Adrenal gland (tissue), 9 donors: ENCODE measurements at regions not wholly inside any gene's neighbourhood (a gene's known extent, or its start where the extent isn't known, plus 50 kb on each side); places are given as distances from the start of the nearest gene placed in this dataset.
A peak's percentile ranks its signal among the peaks of the same experiment; 100 is the strongest.

Experiments used
- DNase-seq, 7 donors: peaks; one replicate each; pipeline ENCODE4 v3.0.0-alpha.2; 2019 to 2020
- H3K27ac ChIP-seq, 5 donors: fragments of 200-600 bp; sonication (generic) in 4 of 5; 1 replicate in 3 of 5; 2 replicates in 2 of 5; pipeline versions ENCODE4 v1.5.1 to v1.8.0; 2016 to 2020; ENCODE audit warnings: mild to moderate bottlenecking in 1 of 5
- H3K27me3 ChIP-seq: fragments of 200-600 bp; 2 replicates; pipeline ENCODE4 v1.8.0; 2021
- H3K36me3 ChIP-seq, 2 donors: fragments of 200-600 bp; replicated peaks in 1 of 2; 1 replicate in 1 of 2; 2 replicates in 1 of 2; pipeline versions ENCODE4 v1.5.1 to v1.8.0; 2018 to 2022
- H3K4me1 ChIP-seq, 2 donors: fragments of 200-600 bp; replicated peaks in 1 of 2; 1 replicate in 1 of 2; 2 replicates in 1 of 2; pipeline versions ENCODE4 v1.5.1 to v1.8.0; 2018 to 2021
- H3K4me3 ChIP-seq, 4 donors: fragments of 200-600 bp; sonication (generic) in 3 of 4; one replicate each; pipeline ENCODE4 v1.5.1; 2016 to 2018
- H3K9me3 ChIP-seq, 3 donors: fragments of 200-600 bp; sonication (generic) in 1 of 3; replicated peaks in 1 of 3; 1 replicate in 2 of 3; 2 replicates in 1 of 3; pipeline versions ENCODE4 v1.5.1 to v1.8.0; 2016 to 2021
- CTCF ChIP-seq, 6 experiments: fragments of 450-650 bp in 4 of 6; fragments of 200-600 bp in 2 of 6; sonication (generic) in 1 of 6; IDR thresholded peaks; 1 replicate in 5 of 6; 2 replicates in 1 of 6; pipeline versions ENCODE4 v1.5.1 to v1.8.0; 2016 to 2021; ENCODE audit warnings: antibody characterized with exemption in 6 of 6, mild to moderate bottlenecking in 2 of 6, moderate library complexity in 1 of 6
- POLR2A ChIP-seq, 2 donors: fragments of 450-650 bp; IDR thresholded peaks; one replicate each; pipeline ENCODE4 v1.6.1; 2017; ENCODE audit warnings: antibody characterized with exemption in 2 of 2, mild to moderate bottlenecking in 2 of 2, moderate library complexity in 1 of 2
- WGBS, 4 donors: extraction: QIAGEN DNeasy Blood & Tissue Kit in 2 of 4; methylation state at CpG; one replicate each; pipeline versions ENCODE4 v1.1.5 to v1.1.7; 2013 to 2017; 5-methylcytosine and 5-hydroxymethylcytosine counted together
- intact Hi-C, 2 donors: fragments of 100-400 bp; cut with DNase I; formaldehyde crosslinking; loops; one replicate each; pipeline versions ENCODE4 v1.14.1 to v1.15.0; 2022 to 2023
- donor health status: healthy with polysubstance abuse.
- donor health status: Bipolar disorder and iron deficiency.
- donor health status: DM: yes; HTN: yes; CAD: no.
- donor health status: DM: no; HTN: no; CAD: no.
- donor health status: DM: no; HTN: no; CAD: no.

GRCh38 chr14:71478542-71478941 is 453.7 kb upstream of the RGS6 start:
- Histone ChIP-seq H3K4me1 (peaks cover 0 to 15% of the 10 kb centered on the region in 2 donors), H3K9me3 (no peaks in the 10 kb centered on the region), H3K27ac (peak overlapping the region in 3 of 5 donors; percentile 15 to 53 (median 51)), H3K36me3 (no peaks in the 10 kb centered on the region), H3K4me3 (no peak overlapping the region), H3K27me3 (no peaks in the 10 kb centered on the region)
- TF ChIP-seq POLR2A (IDR thresholded peaks at IDR 0.05) (no peak), CTCF (IDR thresholded peaks at IDR 0.05) (no peak)
- 57 to 68% (median 63%) methylated on average over 4 of the region's 4 CpGs for WGBS, 4 donors
- intact Hi-C loops = no loop called here
- DNase-seq = peak in 1 of 7 donors; percentile 22

- DNase-seq = no peak
- Histone ChIP-seq H3K9me3 (no peaks in the 10 kb centered on the region), H3K27ac (no peak overlapping the region), H3K36me3 (no peaks in the 10 kb centered on the region), H3K4me3 (no peak overlapping the region), H3K4me1 (no peaks in the 10 kb centered on the region), H3K27me3 (no peaks in the 10 kb centered on the region)
- no peak for TF ChIP-seq CTCF (IDR thresholded peaks at IDR 0.05)
- TF ChIP-seq POLR2A (IDR thresholded peaks at IDR 0.05) = no peak
- 85 to 95% (median 88%) methylated on average over 4 of the region's 4 CpGs for WGBS, 4 donors
- intact Hi-C loops = no loop called here
Measured at GRCh38 chr14:71481021-71481654, 451.1 kb upstream of the RGS6 start.

GRCh38 chr14:71482671-71483070 is 449.6 kb upstream of the RGS6 start:
- Histone ChIP-seq H3K4me1 (peaks cover 0 to 2% of the 10 kb centered on the region in 2 donors), H3K9me3 (no peaks in the 10 kb centered on the region), H3K36me3 (no peaks in the 10 kb centered on the region), H3K27me3 (no peaks in the 10 kb centered on the region), H3K27ac (no peak overlapping the region), H3K4me3 (no peak overlapping the region)
- intact Hi-C loops = no loop called here
- 62 to 75% (median 69%) methylated on average over 2 of the region's 2 CpGs for WGBS, 4 donors
- TF ChIP-seq CTCF (IDR thresholded peaks at IDR 0.05) (no peak), POLR2A (IDR thresholded peaks at IDR 0.05) (no peak)
- DNase-seq = no peak

- TF ChIP-seq POLR2A (IDR thresholded peaks at IDR 0.05) (no peak), CTCF (IDR thresholded peaks at IDR 0.05) (no peak)
- DNase-seq = no peak
- intact Hi-C loops = no loop called here
- Histone ChIP-seq H3K27ac (no peak overlapping the region), H3K9me3 (no peaks in the 10 kb centered on the region), H3K4me1 (peaks cover 0 to 7% of the 10 kb centered on the region in 2 donors), H3K4me3 (no peak overlapping the region), H3K36me3 (no peaks in the 10 kb centered on the region), H3K27me3 (no peaks in the 10 kb centered on the region)
- WGBS, 4 donors = 78 to 89% (median 83%) methylated on average over 3 of the region's 3 CpGs
Measured at GRCh38 chr14:71483154-71483553, 449.1 kb upstream of the RGS6 start.
